Stomach (tissue), 8 donors: ENCODE measurements at regions not wholly inside any gene's neighbourhood (a gene's known extent, or its start where the extent isn't known, plus 50 kb on each side); places are given as distances from the start of the nearest gene placed in this dataset.

Experiments
- DNase-seq, 2 donors: peaks; one replicate each; pipeline versions ENCODE4 v3.0.0 to v3.0.0-alpha.2; 2013 to 2019
- H3K27ac ChIP-seq, 5 donors: fragments of 200-600 bp in 4 of 5; sonication (generic) in 4 of 5; one replicate each; pipeline ENCODE4 v1.5.1; 2013 to 2019; ENCODE audit warnings: mild to moderate bottlenecking in 1 of 5, moderate library complexity in 1 of 5
- H3K27me3 ChIP-seq, 3 donors: fragments of 200-600 bp; sonication (generic); one replicate each; pipeline ENCODE4 v1.5.1; 2017 to 2019; ENCODE audit warnings: mixed run types in 1 of 3
- H3K36me3 ChIP-seq, 4 donors: fragments of 200-600 bp; sonication (generic); 1 replicate in 3 of 4; 2 replicates in 1 of 4; pipeline ENCODE4 v1.5.1; 2016 to 2019
- H3K4me1 ChIP-seq, 4 donors: fragments of 200-600 bp; sonication (generic); one replicate each; pipeline ENCODE4 v1.5.1; 2016 to 2019
- H3K4me3 ChIP-seq, 4 donors: fragments of 200-600 bp; sonication (generic) in 3 of 4; one replicate each; pipeline ENCODE4 v1.5.1; 2016 to 2019; ENCODE audit warnings: mild to moderate bottlenecking in 1 of 4
- H3K9me3 ChIP-seq, 4 donors: fragments of 200-600 bp; sonication (generic); one replicate each; pipeline ENCODE4 v1.5.1; 2016 to 2019
- CTCF ChIP-seq, 7 experiments: fragments of 450-650 bp in 4 of 7; fragments of 200-600 bp in 3 of 7; sonication (generic) in 3 of 7; IDR thresholded peaks; one replicate each; pipeline ENCODE4 v1.5.1; 2016 to 2019; ENCODE audit warnings: antibody characterized with exemption in 7 of 7, control low read depth in 2 of 7, mild to moderate bottlenecking in 1 of 7
- EP300 ChIP-seq: sonication (generic); formaldehyde crosslinking; IDR thresholded peaks from one replicate; pipeline ENCODE4 v1.6.1; 2017; ENCODE audit warnings: antibody characterized with exemption
- POLR2A ChIP-seq, 4 donors: fragments of 450-650 bp; IDR thresholded peaks; one replicate each; pipeline ENCODE4 v1.6.1; 2016; ENCODE audit warnings: antibody characterized with exemption in 4 of 4, control low read depth in 2 of 4, mild to moderate bottlenecking in 1 of 4, moderate library complexity in 1 of 4
- POLR2AphosphoS5 ChIP-seq, 3 donors: sonication (generic); formaldehyde crosslinking; IDR thresholded peaks; one replicate each; pipeline ENCODE4 v1.6.1; 2016; ENCODE audit warnings: antibody characterized with exemption in 3 of 3
- WGBS, 5 donors: extraction: QIAGEN DNeasy Blood & Tissue Kit in 3 of 5; methylation state at CpG; one replicate each; pipeline versions ENCODE4 v1.1.5 to v1.1.7; 2013 to 2018; 5-methylcytosine and 5-hydroxymethylcytosine counted together
- intact Hi-C: fragments of 100-400 bp; cut with DNase I; formaldehyde crosslinking; loops from one replicate; pipeline ENCODE4 v1.15.1; 2023; ENCODE audit warnings: low total_unique reads
- donor health status: healthy with polysubstance abuse.
- donor health status: Bipolar disorder and iron deficiency.
- donor health status: healthy.

GRCh38 chr10:45500304-45500703, 126.3 kb downstream of the ALOX5 start:
- Histone ChIP-seq H3K4me3 (no peak overlapping the region), H3K36me3 (no peaks in the 10 kb centered on the region), H3K4me1 (peaks cover 0 to 4% (median 0%) of the 10 kb centered on the region in 4 donors), H3K9me3 (peaks cover 0 to 11% (median 5%) of the 10 kb centered on the region in 4 donors), H3K27me3 (no peaks in the 10 kb centered on the region), H3K27ac (no peak overlapping the region)
- WGBS, 5 donors, result 88 to 98% (median 96%) methylated on average over 1 of the region's 1 CpG
- DNase-seq, result no peak
- intact Hi-C loops, result no loop called here
- no peak for TF ChIP-seq POLR2A (IDR thresholded peaks at IDR 0.05)
- no peak for TF ChIP-seq EP300
- no peak for TF ChIP-seq CTCF (IDR thresholded peaks at IDR 0.05)
- no peak for TF ChIP-seq POLR2AphosphoS5 (IDR thresholded peaks at IDR 0.05)

GRCh38 chr10:45495438-45496152, 121.6 kb downstream of the ALOX5 start:
- Histone ChIP-seq H3K27ac (no peak overlapping the region), H3K4me3 (no peak overlapping the region), H3K36me3 (no peaks in the 10 kb centered on the region), H3K9me3 (peaks cover 0 to 15% (median 9%) of the 10 kb centered on the region in 4 donors), H3K27me3 (no peaks in the 10 kb centered on the region), H3K4me1 (no peaks in the 10 kb centered on the region)
- no peak for DNase-seq
- intact Hi-C loops, result no loop called here
- WGBS, 5 donors, result 72 to 89% (median 84%) methylated on average over 2 of the region's 2 CpGs
- TF ChIP-seq EP300 (no peak), POLR2A (IDR thresholded peaks at IDR 0.05) (no peak), POLR2AphosphoS5 (IDR thresholded peaks at IDR 0.05) (no peak), CTCF (IDR thresholded peaks at IDR 0.05) (no peak)
